GM18907 (cell line): ENCODE measurements at regions not wholly inside any gene's neighbourhood (a gene's known extent, or its start where the extent isn't known, plus 50 kb on each side); places are given as distances from the start of the nearest gene placed in this dataset.

Experiments used
- ATAC-seq: cut with Tn5 transposase; IDR thresholded peaks from one replicate; pipeline ENCODE4 v1.9.1; 2021; ENCODE audit warnings: mild to moderate bottlenecking, moderate library complexity; ENCODE audit not compliant: unreplicated experiment

GRCh38 chr4:152039023-152039481, 278.2 kb upstream of the GATB start:
- no peak for ATAC-seq

GRCh38 chr4:152038238-152038637, 277.4 kb upstream of the GATB start:
- no peak for ATAC-seq

- no peak for ATAC-seq
These were observed 276.6 kb upstream of the GATB start for GRCh38 chr4:152037435-152037834.

- ATAC-seq: no peak
These were observed 272.8 kb upstream of the GATB start for GRCh38 chr4:152033621-152034020.

GRCh38 chr4:152032722-152033131, 271.9 kb upstream of the GATB start:
- ATAC-seq: no peak

GRCh38 chr4:152029631-152030030, 268.8 kb upstream of the GATB start:
- no peak for ATAC-seq

GRCh38 chr4:152028131-152028530, 267.3 kb upstream of the GATB start:
- no peak for ATAC-seq

- ATAC-seq: no peak
These were observed 264.1 kb upstream of the GATB start for GRCh38 chr4:152024881-152025280.

GRCh38 chr4:152023674-152024073, 262.9 kb upstream of the GATB start:
- no peak for ATAC-seq

- ATAC-seq: no peak
These were observed 261.7 kb upstream of the GATB start for GRCh38 chr4:152022543-152022942.

- no peak for ATAC-seq
These were observed 261.1 kb upstream of the GATB start for GRCh38 chr4:152021788-152022438.

- no peak for ATAC-seq
These were observed 259.3 kb upstream of the GATB start for GRCh38 chr4:152020073-152020472.

- ATAC-seq: no peak
These were observed 255.5 kb upstream of the GATB start for GRCh38 chr4:152016303-152016620.

GRCh38 chr4:152015597-152016302, 254.9 kb upstream of the GATB start:
- ATAC-seq: no peak

GRCh38 chr4:152014280-152014679, 253.5 kb upstream of the GATB start:
- ATAC-seq: peak; percentile 92

GRCh38 chr4:152011469-152011868, 250.7 kb upstream of the GATB start:
- ATAC-seq: no peak

GRCh38 chr4:152010710-152011079, 249.9 kb upstream of the GATB start:
- no peak for ATAC-seq

- no peak for ATAC-seq
These were observed 249.3 kb upstream of the GATB start for GRCh38 chr4:152009983-152010709.

- ATAC-seq: no peak
These were observed 248.3 kb upstream of the GATB start for GRCh38 chr4:152009031-152009670.

GRCh38 chr4:152007111-152007510, 246.3 kb upstream of the GATB start:
- no peak for ATAC-seq

- no peak for ATAC-seq
These were observed 244.0 kb upstream of the GATB start for GRCh38 chr4:152004801-152005200.

GRCh38 chr4:152000518-152000917, 239.7 kb upstream of the GATB start:
- no peak for ATAC-seq
